GM19395 (cell line): ENCODE measurements at regions not wholly inside any gene's neighbourhood (a gene's known extent, or its start where the extent isn't known, plus 50 kb on each side); places are given as distances from the start of the nearest gene placed in this dataset.
A peak's percentile ranks its signal among the peaks of the same experiment; 100 is the strongest.

Experiments used
- ATAC-seq: cut with Tn5 transposase; IDR thresholded peaks from one replicate; pipeline ENCODE4 v1.9.1; 2021; ENCODE audit warnings: mild to moderate bottlenecking, moderate library complexity; ENCODE audit not compliant: unreplicated experiment

DNA sequence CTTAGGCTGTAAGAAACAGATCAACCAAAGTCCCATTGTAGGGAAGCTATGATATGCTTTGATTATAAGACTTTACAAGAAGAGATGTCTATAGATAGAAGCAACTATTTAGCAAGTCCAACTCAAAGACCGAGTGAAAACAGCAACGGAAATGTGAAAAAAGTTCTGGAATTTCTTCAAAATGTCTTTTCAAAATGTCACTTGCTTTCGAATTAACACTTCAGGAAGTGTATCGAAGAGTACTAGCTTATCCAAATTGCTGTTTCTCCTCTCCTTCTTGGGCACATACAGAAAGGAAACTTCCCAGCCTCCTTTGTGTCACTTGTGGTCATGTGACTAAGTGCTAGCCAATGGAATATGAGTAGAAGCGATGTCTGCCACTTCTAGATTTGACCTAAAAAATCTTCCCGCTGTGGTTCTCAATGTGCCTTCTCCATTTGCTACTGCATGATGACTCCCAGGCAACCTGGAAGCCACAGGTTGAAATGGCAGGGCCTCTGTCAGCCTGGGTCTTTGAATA lies 89.9 kb downstream of the TSEN15 start:
- ATAC-seq, result no peak

DNA sequence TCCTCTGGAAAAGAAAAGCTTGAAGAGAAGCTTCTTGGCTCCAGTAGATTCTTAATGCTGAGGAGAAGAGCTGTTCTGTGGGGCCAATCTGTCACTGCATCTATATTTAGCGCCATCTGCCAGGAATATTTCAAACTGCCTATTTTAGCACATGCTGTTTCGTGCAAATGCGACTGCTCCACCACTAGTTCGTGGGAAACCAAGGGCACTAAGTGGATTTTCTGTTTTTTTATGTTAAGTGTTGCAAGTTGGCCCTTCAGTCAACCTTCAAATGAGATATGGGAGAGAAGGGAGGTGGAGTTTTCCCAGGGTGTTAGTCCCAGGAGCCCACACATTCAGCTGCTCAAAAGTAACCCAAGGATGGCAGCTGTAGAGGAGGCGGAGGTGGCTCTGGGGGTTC lies 91.9 kb downstream of the TSEN15 start:
- no peak for ATAC-seq

DNA sequence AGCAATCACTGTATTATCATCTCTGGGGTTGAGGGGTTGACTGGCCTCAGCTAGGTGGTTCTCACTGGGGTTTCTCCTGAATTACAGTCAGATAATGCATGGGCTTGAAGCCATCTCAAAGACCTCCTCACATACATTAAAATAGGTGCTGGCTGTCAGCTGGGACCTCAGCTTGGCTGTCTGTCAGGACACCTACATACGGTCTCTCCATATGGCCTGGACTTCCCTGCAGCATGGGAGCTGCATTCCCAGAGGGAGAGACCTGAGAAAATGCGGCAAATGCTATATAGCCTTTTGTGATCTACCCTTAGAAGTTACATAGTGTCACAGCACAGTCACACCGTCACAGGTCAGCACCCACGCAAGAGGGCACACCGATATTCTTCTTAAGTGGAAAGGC lies 93.6 kb downstream of the TSEN15 start:
- no peak for ATAC-seq

DNA sequence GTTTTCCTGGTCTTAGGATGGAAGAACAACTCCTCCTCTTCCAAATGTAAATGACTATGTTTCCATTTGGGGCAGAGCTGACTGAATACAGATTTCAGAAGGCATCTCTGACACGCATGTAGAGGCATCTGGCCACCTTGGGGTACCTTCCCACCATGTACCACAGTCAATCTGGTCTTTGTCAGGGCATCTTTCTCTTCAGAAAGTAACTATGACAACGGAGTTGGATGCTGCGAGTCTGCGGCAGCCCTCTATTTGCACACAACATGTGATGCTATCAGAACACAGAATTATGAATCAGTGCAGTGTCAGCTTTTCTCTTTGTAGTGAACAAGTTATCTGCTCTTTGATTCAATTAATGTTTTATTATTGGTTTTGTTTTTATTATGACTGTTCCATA lies 94.7 kb downstream of the TSEN15 start:
- no peak for ATAC-seq

DNA sequence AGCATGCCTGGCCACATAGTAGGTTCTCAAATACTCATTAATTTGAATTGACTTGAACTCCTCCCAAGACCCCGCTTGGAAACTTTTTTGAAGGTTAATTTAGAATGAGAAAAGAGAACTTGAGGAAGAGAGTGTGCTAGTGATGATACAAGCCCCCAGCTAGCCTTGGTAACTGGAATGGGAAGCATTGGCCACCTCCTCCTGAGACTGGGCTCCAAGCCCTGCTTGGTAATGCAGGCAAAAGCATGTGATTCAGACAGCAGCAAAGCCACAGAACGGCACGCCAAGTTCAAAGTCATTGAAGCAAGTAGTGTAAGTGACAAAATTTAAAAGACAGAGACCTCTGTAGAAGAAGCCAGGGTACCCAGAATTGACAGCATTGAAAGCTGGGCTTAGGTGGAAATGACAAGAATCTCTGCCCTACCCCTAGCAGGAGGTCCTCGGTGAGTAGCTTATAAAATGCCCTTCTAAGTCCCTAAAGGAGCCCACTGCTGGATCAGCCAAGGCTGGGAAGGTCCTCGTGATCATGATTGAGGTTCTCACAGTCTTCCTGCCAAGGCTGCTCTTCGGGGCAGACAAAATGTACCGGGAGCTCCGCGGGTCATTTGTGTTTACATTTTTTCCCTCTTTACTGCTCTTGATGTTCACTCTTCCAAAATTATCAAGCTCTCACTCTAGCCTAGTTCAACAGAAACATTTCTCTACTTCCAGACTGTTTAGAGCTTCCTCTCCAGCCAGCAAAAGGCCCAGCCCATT lies 99.4 kb downstream of the TSEN15 start:
- ATAC-seq, result no peak

GRCh38 chr1:184152434-184152898 lies 100.9 kb downstream of the TSEN15 start:
- no peak for ATAC-seq

DNA sequence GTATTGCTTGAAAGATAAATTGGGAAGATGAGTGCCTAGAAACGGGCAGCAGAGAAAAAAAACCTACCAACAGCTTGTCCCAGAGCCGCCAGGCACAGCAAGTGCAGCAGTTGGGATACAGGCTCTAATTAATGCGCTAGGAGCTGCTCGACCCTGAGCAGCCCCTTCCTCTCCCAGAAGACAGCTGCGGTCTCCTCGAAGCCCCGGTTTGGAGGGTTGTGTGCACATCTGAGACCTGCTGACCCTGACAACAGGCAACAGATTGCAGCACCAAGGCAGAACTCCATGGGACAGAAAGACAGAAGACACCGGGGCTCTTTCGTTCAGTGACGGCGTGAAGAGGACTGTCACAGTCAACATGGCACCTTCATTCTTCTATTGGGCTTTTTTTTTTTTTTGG lies 101.4 kb downstream of the TSEN15 start:
- no peak for ATAC-seq

DNA sequence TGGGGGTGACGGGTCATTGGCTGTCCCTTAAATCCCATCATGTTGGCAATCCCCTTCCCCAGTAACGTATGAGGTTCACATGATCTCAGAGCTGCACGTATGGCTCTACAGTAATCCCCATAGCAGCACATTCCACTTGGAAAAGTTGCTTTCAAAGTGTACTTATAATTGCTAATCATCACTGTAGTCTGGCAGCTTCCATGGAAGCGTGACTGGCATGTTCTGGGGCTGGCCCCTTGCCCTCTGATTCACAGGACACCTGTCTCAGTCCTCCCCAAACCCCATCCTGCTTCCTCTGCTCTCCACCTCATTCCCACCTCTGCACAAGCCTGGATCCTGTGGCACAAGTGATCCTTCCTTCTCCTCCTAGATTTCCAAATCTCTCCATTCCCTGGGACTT lies 102.2 kb downstream of the TSEN15 start:
- no peak for ATAC-seq

DNA sequence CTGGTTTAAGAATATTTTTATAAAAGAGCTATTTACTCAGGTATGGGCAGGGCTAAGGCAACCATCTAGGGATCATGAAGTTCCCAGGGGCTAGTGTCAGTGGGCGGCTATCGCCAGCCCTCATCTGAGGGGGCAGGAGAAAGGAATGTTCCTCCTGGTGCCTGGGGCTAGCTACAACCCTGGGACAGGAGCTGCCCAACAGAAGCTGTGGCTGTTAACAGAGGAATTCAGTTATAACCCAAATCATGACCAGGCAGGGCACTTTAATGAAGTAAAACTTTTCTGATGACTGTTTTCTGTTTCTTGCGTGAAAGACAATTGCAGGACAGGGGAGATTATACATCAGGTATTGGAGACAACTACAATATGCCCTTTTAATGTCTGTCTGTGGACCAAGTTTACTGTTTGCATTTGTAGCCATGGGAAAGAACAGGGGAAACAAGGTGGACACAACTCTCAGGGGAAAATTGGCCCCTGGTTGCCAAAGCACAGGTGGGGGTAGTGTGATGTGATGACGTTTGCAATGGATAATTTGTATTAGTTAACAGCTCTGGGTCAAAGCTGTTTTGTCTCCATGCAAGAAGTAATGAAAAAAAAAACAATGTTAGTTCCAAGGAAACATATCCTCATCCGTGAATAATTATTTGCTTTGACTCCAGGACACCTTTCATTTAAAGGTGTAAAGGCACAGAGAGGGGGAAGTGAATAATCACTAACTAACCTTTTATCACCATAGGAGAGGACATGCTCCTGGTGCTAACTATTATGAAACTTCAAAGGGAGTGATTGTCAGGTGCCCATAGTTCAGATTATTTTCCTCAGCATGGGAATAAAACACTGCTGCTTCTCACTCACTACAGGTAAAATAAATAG lies 105.2 kb downstream of the TSEN15 start:
- ATAC-seq, result no peak

- no peak for ATAC-seq
These were observed 105.8 kb downstream of the TSEN15 start for GRCh38 chr1:184157394-184157742.

DNA sequence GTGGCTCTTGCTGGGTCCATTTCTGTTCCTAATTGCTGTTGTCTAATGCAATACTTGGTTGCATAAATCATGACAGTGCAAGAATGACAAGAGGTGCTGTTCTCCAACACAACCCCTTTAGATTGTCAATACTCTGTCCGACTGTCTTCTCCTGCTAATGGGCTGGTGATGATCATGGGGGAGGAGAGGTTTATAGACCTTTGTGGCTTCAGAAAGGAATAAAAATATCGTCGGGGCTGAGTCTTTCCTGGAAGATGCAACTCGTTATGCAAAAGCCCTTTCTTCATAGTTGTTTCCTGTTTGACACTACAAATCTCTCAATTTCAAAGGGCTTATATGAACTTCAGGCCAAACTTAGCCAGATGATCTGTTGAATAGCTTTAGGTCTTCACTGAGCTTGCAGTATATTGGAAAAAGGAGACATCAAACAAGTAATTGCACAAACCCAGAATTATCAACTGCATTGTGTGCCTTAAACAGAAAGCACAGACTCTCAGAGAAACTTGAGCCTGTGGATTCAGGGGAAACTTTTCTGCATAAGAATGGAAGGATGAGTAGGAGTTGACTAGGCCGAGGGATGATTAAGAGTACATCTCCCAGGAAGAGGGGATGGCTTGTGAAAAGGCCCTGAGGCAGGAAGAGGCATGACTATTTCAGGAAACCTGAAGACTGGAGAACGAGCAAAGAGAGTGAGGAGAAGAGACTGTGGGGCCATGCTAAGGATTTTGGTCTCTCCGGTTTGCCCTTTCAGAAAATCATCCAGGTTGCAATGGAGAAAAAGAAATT lies 107.6 kb downstream of the TSEN15 start:
- no peak for ATAC-seq

- ATAC-seq, result no peak
These were observed 108.7 kb downstream of the TSEN15 start for GRCh38 chr1:184160236-184160635.

- ATAC-seq, result no peak
These were observed 109.7 kb downstream of the TSEN15 start for GRCh38 chr1:184161071-184161698.

GRCh38 chr1:184162281-184162680 lies 110.8 kb downstream of the TSEN15 start:
- no peak for ATAC-seq

- peak; percentile 89 for ATAC-seq
These were observed 112.3 kb downstream of the TSEN15 start for GRCh38 chr1:184163674-184164465.

DNA sequence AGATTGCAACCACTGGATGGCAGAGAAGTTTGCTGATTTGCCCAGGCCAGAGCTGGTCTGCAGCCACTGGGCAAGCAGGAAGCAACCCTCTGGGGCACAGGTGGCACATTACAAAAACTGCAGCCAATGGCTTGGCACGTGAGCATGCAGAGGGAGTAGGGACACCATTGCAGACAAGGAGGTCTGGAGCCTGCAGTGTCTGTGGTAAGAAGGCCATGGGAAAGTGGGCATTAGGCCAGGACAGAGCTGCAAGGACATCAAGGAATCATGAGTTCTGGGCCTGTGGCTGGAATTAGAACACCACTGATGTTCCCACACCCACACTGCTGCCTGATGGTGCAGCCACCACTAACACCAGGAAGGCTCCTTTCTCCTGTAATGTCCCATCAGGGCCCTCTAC lies 113.0 kb downstream of the TSEN15 start:
- ATAC-seq, result no peak

DNA sequence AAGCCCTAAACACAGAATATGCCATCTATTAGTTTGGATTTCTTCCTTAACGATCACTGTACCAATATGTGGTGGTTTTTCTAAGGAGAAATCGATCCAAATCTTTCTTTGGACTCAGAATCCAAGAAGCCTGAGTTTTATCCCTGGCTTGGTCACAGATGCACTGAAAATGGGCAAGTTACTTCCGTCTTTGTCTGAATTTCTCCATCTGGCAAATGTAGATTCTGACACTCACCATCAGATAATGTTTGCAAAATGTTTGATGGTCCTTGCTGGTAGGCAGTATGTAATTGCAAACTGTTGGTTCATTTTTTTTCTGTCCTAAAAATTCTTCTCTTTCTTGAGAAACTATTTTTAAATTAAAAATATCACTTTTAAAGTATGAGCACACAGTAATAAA lies 115.0 kb downstream of the TSEN15 start:
- ATAC-seq, result no peak

- no peak for ATAC-seq
These were observed 115.8 kb downstream of the TSEN15 start for GRCh38 chr1:184167352-184167751.

- no peak for ATAC-seq
These were observed 119.2 kb downstream of the TSEN15 start for GRCh38 chr1:184170719-184171118.

- ATAC-seq, result no peak
These were observed 124.5 kb downstream of the TSEN15 start for GRCh38 chr1:184176058-184176457.
